ENCODE measurements at regions not wholly inside any gene's neighbourhood (a gene's known extent, or its start where the extent isn't known, plus 50 kb on each side); places are given as distances from the start of the nearest gene placed in this dataset.
A peak's percentile ranks its signal among the peaks of the same experiment; 100 is the strongest.

DNA sequence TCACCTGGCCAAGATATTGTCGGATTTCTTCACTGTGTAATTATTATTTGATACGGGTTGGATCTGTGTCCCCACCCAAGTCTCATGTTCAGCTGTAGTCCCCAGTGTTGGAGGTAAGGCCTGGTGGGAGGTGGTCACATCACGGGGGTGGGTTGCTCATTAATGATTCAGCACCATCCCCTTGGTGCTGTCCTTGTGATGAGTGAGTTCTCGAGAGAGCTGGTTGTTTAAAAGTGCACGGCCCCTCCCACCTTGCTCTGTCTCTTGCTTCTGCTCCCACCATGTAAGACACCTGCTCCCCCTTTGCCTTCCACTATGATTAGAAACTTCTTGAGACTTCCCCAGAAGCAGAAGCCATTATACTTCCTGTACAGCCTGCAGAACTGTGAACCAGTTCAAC lies 173.9 kb upstream of the PMEPA1 start:
- FAIRE-seq: no peak
- no peak overlapping the region for H3K4me3 ChIP-seq

DNA sequence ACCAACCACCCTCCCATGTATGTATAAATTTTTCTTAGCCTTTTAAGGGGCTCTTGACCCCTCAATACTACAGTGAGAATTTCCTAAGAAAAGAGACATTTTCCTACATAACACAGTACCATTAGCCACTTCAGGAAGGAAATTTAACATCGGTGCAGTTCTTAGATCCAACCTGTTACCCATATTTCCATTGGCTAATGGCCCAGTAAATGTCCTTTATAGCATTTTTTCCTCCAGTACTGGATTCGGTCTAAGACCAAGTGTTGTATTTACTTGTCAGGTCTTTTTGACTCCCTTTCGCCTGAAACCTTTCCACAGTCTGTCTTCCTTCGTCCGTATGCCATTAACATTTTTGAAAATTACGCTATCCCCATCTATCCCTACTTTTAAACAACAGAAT lies 173.4 kb upstream of the PMEPA1 start:
- ChIA-PET POLR2A (interaction anchor here (1.3 kb wide), 1 partner anchor 173 kb away, joined by 3 read pairs; the partner anchor contains the start of gene PMEPA1), CTCF (interaction anchor here (1.4 kb wide), 1 partner anchor 14 kb away, joined by 3 read pairs; no protein-coding TSS in a partner anchor)
- Histone ChIP-seq H3K27ac (peak overlapping the region in 1 of 2 experiments; percentile 76; a peak in 3 of 6 replicates), H3K4me1 (peaks cover 11% of the 10 kb centered on the region), H3K4me3 (no peak overlapping the region), H3K9me3 (peaks cover 4% of the 10 kb centered on the region; the same call in 1 of the 3 replicates), H3K4me2 (no peak overlapping the region)
- TF ChIP-seq RAD21 (conservative IDR thresholded peaks at IDR 0.05 in 1 of 2, IDR thresholded peaks at IDR 0.05 in 1 of 2): no peak
- no peak for TF ChIP-seq MAFK (IDR thresholded peaks at IDR 0.05; ENCODE audit: partially characterized antibody)
- no peak for TF ChIP-seq EHF (CRISPR knock-in tag; IDR thresholded peaks at IDR 0.05)
- TF ChIP-seq RNF2 (IDR thresholded peaks at IDR 0.05; ENCODE audit: borderline replicate concordance, low read depth): no peak
- ATAC-seq (no peak), FAIRE-seq (no peak), DNase-seq (ENCODE audit: low read depth in 1 of 2, low spot score in 1 of 2) (no peak)
- 79% methylated on average over 6 of the region's 6 CpGs for WGBS (ENCODE audit: missing lambda C conversion rate)

More for the DNA sequence above, 173.9 kb upstream of the PMEPA1 start:
- DNase-seq (ENCODE audit: low read depth in 1 of 2, low spot score in 1 of 2) (no peak), ATAC-seq (no peak)
- Histone ChIP-seq H3K4me2 (no peak overlapping the region), H3K9me3 (peaks cover 4% of the 10 kb centered on the region; the same call in 1 of the 3 replicates), H3K4me1 (peaks cover 11% of the 10 kb centered on the region), H3K27ac (peak overlapping the region in 1 of 2 experiments; percentile 9; a peak in 1 of 6 replicates)
- 77% methylated on average over 5 of the region's 5 CpGs for WGBS (ENCODE audit: missing lambda C conversion rate)
- CTCF ChIA-PET: interaction anchor here (1.8 to 1.9 kb wide), 2 partner anchors 14 to 15 kb away, joined by 4 read pairs; no protein-coding TSS in a partner anchor
- no peak for TF ChIP-seq HOXB5 (CRISPR knock-in tag; IDR thresholded peaks at IDR 0.05)
- no peak for TF ChIP-seq BHLHE40 (IDR thresholded peaks at IDR 0.05; ENCODE audit: low read depth, low read length)
- no peak for TF ChIP-seq MYC (IDR thresholded peaks at IDR 0.05; ENCODE audit: borderline replicate concordance, low read length)
- no peak for TF ChIP-seq PHF8 (IDR thresholded peaks at IDR 0.05; ENCODE audit: borderline replicate concordance, low read depth)
- no peak for TF ChIP-seq HOXA7 (CRISPR knock-in tag; IDR thresholded peaks at IDR 0.05)
- no peak for TF ChIP-seq POLR2A (IDR thresholded peaks at IDR 0.05; ENCODE audit: low read length)
- TF ChIP-seq GATA3 (IDR thresholded peaks at IDR 0.05; ENCODE audit: borderline replicate concordance): no peak
- TF ChIP-seq FOSL2 (IDR thresholded peaks at IDR 0.05): no peak
- TF ChIP-seq FOSL2 (CRISPR knock-in tag; IDR thresholded peaks at IDR 0.05): no peak
- TF ChIP-seq, protein P1, sequence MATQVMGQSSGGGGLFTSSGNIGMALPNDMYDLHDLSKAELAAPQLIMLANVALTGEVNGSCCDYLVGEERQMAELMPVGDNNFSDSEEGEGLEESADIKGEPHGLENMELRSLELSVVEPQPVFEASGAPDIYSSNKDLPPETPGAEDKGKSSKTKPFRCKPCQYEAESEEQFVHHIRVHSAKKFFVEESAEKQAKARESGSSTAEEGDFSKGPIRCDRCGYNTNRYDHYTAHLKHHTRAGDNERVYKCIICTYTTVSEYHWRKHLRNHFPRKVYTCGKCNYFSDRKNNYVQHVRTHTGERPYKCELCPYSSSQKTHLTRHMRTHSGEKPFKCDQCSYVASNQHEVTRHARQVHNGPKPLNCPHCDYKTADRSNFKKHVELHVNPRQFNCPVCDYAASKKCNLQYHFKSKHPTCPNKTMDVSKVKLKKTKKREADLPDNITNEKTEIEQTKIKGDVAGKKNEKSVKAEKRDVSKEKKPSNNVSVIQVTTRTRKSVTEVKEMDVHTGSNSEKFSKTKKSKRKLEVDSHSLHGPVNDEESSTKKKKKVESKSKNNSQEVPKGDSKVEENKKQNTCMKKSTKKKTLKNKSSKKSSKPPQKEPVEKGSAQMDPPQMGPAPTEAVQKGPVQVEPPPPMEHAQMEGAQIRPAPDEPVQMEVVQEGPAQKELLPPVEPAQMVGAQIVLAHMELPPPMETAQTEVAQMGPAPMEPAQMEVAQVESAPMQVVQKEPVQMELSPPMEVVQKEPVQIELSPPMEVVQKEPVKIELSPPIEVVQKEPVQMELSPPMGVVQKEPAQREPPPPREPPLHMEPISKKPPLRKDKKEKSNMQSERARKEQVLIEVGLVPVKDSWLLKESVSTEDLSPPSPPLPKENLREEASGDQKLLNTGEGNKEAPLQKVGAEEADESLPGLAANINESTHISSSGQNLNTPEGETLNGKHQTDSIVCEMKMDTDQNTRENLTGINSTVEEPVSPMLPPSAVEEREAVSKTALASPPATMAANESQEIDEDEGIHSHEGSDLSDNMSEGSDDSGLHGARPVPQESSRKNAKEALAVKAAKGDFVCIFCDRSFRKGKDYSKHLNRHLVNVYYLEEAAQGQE (IDR thresholded peaks at IDR 0.05): no peak
- no peak for TF ChIP-seq NR3C1 (IDR thresholded peaks at IDR 0.05)
- TF ChIP-seq, protein P2, sequence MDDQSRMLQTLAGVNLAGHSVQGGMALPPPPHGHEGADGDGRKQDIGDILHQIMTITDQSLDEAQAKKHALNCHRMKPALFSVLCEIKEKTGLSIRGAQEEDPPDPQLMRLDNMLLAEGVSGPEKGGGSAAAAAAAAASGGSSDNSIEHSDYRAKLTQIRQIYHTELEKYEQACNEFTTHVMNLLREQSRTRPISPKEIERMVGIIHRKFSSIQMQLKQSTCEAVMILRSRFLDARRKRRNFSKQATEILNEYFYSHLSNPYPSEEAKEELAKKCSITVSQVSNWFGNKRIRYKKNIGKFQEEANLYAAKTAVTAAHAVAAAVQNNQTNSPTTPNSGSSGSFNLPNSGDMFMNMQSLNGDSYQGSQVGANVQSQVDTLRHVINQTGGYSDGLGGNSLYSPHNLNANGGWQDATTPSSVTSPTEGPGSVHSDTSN (IDR thresholded peaks at IDR 0.05): no peak
- no peak for TF ChIP-seq MAZ (IDR thresholded peaks at IDR 0.05; ENCODE audit: borderline replicate concordance, low read depth, low read length)
- TF ChIP-seq TFCP2L1 (CRISPR knock-in tag; IDR thresholded peaks at IDR 0.05): no peak
- no peak for TF ChIP-seq RFX5 (IDR thresholded peaks at IDR 0.05)
- TF ChIP-seq POLR2AphosphoS2 (conservative IDR thresholded peaks at IDR 0.05; ENCODE audit: low read length): no peak
- TF ChIP-seq RNF2 (IDR thresholded peaks at IDR 0.05; ENCODE audit: borderline replicate concordance, low read depth): no peak
- no peak for TF ChIP-seq RARB (CRISPR knock-in tag; IDR thresholded peaks at IDR 0.05)
- POLR2A ChIA-PET: no interaction called here

All from A549 (cell line).